ENCODE measurements at regions not wholly inside any gene's neighbourhood (a gene's known extent, or its start where the extent isn't known, plus 50 kb on each side); places are given as distances from the start of the nearest gene placed in this dataset.

DNA sequence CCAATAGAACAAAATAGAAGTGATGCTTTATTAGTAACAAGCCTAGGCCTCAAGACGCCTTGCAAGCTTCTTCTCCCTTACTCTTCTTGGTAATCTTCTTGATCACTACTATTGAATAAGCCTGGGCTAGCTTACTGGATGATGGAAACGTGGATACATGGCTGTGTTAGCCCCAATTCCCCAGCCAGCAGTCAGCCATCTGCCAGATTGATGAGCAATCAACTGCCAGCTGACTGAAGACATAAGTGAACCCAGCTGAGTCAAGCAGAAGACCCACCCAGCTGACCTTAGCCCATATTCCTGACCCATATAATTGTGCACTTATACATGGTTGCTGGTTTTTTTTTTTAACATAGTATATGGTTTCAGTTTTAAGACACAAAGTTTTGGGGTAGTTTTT, 130.4 kb downstream of the DHX15 start (continued):
- TF ChIP-seq AR (CRISPR knock-in tag; IDR thresholded peaks at IDR 0.05) = no peak

DNA sequence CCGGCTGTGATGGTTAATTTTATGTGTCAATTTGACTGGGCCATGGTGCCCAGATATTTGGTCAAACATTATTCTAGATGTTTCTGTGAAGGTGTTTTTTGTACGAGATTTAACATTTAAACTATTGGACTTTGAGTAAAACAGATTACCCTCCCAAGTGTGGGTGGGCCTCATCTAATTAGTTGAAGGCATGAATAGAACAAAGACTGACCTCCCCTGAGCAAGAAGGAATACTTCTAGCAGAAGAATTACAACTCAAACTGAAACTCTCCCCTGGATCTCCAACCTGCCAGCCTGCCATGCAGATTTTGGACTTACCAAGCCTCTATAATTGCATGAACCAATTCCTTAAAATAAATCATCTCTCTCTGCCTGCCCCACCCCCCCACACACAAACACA, 132.5 kb downstream of the DHX15 start:
- peaks cover 7% of the 10 kb centered on the region; the same call in 1 of the 2 replicates for H3K36me3 Mint-ChIP-seq
- ChIA-PET POLR2A (no interaction called here), CTCF (no interaction called here)
- peaks cover 7% of the 10 kb centered on the region for H3K4me1 Mint-ChIP-seq
- H3K9me3 Mint-ChIP-seq = peaks cover 29% of the 10 kb centered on the region
- H3K27me3 Mint-ChIP-seq (ENCODE audit: low read depth) = no peaks in the 10 kb centered on the region; the same call in 1 of the 2 replicates
- no peak for DNase-seq (ENCODE audit: low spot score)
- ATAC-seq = no peak
- no peak overlapping the region for H3K4me3 Mint-ChIP-seq
- TF ChIP-seq JUN (CRISPR knock-in tag; IDR thresholded peaks at IDR 0.05) = no peak
- TF ChIP-seq STAT6 (CRISPR knock-in tag; conservative IDR thresholded peaks at IDR 0.05; ENCODE audit: low read depth) = no peak
- no peak for TF ChIP-seq USF2 (CRISPR knock-in tag; IDR thresholded peaks at IDR 0.05)
- TF ChIP-seq ZNF121 (CRISPR knock-in tag; IDR thresholded peaks at IDR 0.05) = no peak
- no peak for TF ChIP-seq MXD4 (CRISPR knock-in tag; IDR thresholded peaks at IDR 0.05; ENCODE audit: borderline replicate concordance)
- no peak for TF ChIP-seq CTCF (IDR thresholded peaks at IDR 0.05)
- TF ChIP-seq, protein P1, sequence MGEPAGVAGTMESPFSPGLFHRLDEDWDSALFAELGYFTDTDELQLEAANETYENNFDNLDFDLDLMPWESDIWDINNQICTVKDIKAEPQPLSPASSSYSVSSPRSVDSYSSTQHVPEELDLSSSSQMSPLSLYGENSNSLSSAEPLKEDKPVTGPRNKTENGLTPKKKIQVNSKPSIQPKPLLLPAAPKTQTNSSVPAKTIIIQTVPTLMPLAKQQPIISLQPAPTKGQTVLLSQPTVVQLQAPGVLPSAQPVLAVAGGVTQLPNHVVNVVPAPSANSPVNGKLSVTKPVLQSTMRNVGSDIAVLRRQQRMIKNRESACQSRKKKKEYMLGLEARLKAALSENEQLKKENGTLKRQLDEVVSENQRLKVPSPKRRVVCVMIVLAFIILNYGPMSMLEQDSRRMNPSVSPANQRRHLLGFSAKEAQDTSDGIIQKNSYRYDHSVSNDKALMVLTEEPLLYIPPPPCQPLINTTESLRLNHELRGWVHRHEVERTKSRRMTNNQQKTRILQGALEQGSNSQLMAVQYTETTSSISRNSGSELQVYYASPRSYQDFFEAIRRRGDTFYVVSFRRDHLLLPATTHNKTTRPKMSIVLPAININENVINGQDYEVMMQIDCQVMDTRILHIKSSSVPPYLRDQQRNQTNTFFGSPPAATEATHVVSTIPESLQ (CRISPR knock-in tag; IDR thresholded peaks at IDR 0.05) = no peak
- no peak for TF ChIP-seq PREB (CRISPR knock-in tag; IDR thresholded peaks at IDR 0.05; ENCODE audit: borderline replicate concordance)
- no peak for TF ChIP-seq ZNF138 (CRISPR knock-in tag; conservative IDR thresholded peaks at IDR 0.05)
- no peak for TF ChIP-seq KAT7 (CRISPR knock-in tag; IDR thresholded peaks at IDR 0.05; ENCODE audit: borderline replicate concordance)
- TF ChIP-seq ZNF219 (CRISPR knock-in tag; IDR thresholded peaks at IDR 0.05; ENCODE audit: borderline replicate concordance) = no peak
- no peak for TF ChIP-seq MLX (CRISPR knock-in tag; IDR thresholded peaks at IDR 0.05)
- H3K27ac Mint-ChIP-seq = no peak overlapping the region
